Left renal cortex interstitium (tissue), 4 donors: ENCODE measurements at regions not wholly inside any gene's neighbourhood (a gene's known extent, or its start where the extent isn't known, plus 50 kb on each side); places are given as distances from the start of the nearest gene placed in this dataset.

Source experiments
- DNase-seq, 4 donors: peaks; one replicate each; pipeline ENCODE4 v3.0.0-alpha.2; 2013; ENCODE audit warnings: low read depth in 4 of 4, low spot score in 2 of 4, missing footprints in 1 of 4

GRCh38 chr13:39856714-39857113 is 201.3 kb downstream of the COG6 start:
- no peak for DNase-seq

GRCh38 chr13:39858794-39859193 is 203.3 kb downstream of the COG6 start:
- DNase-seq, result no peak

GRCh38 chr13:39859898-39860297 is 204.4 kb downstream of the COG6 start:
- no peak for DNase-seq

- DNase-seq, result no peak
Observed at GRCh38 chr13:39862900-39863299, 207.4 kb downstream of the COG6 start.

GRCh38 chr13:39864221-39864620 is 208.8 kb downstream of the COG6 start:
- no peak for DNase-seq

- no peak for DNase-seq
Observed at GRCh38 chr13:39866722-39867121, 211.3 kb downstream of the COG6 start.

- no peak for DNase-seq
Observed at GRCh38 chr13:39867807-39868206, 212.3 kb downstream of the COG6 start.

GRCh38 chr13:39870197-39870747 is 214.8 kb downstream of the COG6 start:
- DNase-seq, result no peak

- DNase-seq, result no peak
Observed at GRCh38 chr13:39874331-39875053, 219.0 kb downstream of the COG6 start.

- no peak for DNase-seq
Observed at GRCh38 chr13:39875111-39875987, 219.9 kb downstream of the COG6 start.

GRCh38 chr13:39876258-39876657 is 220.8 kb downstream of the COG6 start:
- DNase-seq, result no peak

GRCh38 chr13:39877134-39877533 is 221.7 kb downstream of the COG6 start:
- no peak for DNase-seq

- no peak for DNase-seq
Observed at GRCh38 chr13:39879286-39880035, 224.0 kb downstream of the COG6 start.

- DNase-seq, result no peak
Observed at GRCh38 chr13:39881383-39881782, 225.9 kb downstream of the COG6 start.

GRCh38 chr13:39881887-39882286 is 226.4 kb downstream of the COG6 start:
- no peak for DNase-seq

GRCh38 chr13:39884166-39884565 is 228.7 kb downstream of the COG6 start:
- no peak for DNase-seq

- no peak for DNase-seq
Observed at GRCh38 chr13:39886336-39886735, 230.9 kb downstream of the COG6 start.

GRCh38 chr13:39887387-39887786 is 231.9 kb downstream of the COG6 start:
- DNase-seq, result no peak

GRCh38 chr13:39888865-39889810 is 233.7 kb downstream of the COG6 start:
- no peak for DNase-seq

GRCh38 chr13:39890537-39890936 is 235.1 kb downstream of the COG6 start:
- no peak for DNase-seq
